ENCODE measurements at regions not wholly inside any gene's neighbourhood (a gene's known extent, or its start where the extent isn't known, plus 50 kb on each side); places are given as distances from the start of the nearest gene placed in this dataset.

DNA sequence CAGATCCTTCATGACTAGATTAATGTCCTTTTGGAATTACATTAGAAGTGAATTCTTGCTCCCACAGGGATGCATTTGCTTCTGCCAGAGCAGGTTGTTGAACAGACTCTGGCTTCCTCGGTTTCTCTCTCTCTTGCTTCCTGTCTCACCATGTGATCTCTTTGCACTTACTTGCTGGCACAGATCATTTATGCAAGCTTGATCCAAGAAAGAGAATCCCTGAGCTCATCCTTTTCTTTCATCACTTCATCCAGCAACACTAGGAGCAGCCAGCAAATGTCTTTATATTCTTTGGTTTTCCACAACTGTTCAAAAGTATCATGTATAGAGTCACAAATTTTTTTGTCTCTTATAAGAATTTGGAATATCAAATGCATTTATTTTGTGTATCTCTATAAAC is 313.5 kb downstream of the ZNF326 start:
- Histone ChIP-seq H3K4me1 (ENCODE audit: insufficient read depth) (no peaks in the 10 kb centered on the region), H3K27ac (no peak overlapping the region), H2AFZ (no peak overlapping the region), H3K36me3 (replicated peaks; ENCODE audit: insufficient read depth, low read depth) (no peaks in the 10 kb centered on the region), H3K27me3 (no peaks in the 10 kb centered on the region), H3K79me2 (no peaks in the 10 kb centered on the region), H3K4me3 (no peak overlapping the region), H3K4me2 (no peak overlapping the region), H4K20me1 (ENCODE audit: insufficient read depth, poor library complexity, severe bottlenecking) (no peaks in the 10 kb centered on the region), H3K9me3 (ENCODE audit: low read depth) (no peaks in the 10 kb centered on the region), H3K9me2 (replicated peaks; ENCODE audit: insufficient read depth) (no peaks in the 10 kb centered on the region)
- TF ChIP-seq EZH2phosphoT487 (IDR thresholded peaks at IDR 0.05; ENCODE audit: low read depth, severe bottlenecking, unreplicated experiment), result no peak
- TF ChIP-seq EZH2 (IDR thresholded peaks at IDR 0.05; ENCODE audit: borderline replicate concordance), result no peak
- TF ChIP-seq, protein P1, sequence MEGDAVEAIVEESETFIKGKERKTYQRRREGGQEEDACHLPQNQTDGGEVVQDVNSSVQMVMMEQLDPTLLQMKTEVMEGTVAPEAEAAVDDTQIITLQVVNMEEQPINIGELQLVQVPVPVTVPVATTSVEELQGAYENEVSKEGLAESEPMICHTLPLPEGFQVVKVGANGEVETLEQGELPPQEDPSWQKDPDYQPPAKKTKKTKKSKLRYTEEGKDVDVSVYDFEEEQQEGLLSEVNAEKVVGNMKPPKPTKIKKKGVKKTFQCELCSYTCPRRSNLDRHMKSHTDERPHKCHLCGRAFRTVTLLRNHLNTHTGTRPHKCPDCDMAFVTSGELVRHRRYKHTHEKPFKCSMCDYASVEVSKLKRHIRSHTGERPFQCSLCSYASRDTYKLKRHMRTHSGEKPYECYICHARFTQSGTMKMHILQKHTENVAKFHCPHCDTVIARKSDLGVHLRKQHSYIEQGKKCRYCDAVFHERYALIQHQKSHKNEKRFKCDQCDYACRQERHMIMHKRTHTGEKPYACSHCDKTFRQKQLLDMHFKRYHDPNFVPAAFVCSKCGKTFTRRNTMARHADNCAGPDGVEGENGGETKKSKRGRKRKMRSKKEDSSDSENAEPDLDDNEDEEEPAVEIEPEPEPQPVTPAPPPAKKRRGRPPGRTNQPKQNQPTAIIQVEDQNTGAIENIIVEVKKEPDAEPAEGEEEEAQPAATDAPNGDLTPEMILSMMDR (IDR thresholded peaks at IDR 0.05; ENCODE audit: poor library complexity), result no peak
- WGBS (ENCODE audit: low lambda C conversion rate, missing lambda C conversion rate), result 92% methylated on average over 1 of the region's 1 CpG
- DNase-seq (ENCODE audit: low spot score), result no peak

DNA sequence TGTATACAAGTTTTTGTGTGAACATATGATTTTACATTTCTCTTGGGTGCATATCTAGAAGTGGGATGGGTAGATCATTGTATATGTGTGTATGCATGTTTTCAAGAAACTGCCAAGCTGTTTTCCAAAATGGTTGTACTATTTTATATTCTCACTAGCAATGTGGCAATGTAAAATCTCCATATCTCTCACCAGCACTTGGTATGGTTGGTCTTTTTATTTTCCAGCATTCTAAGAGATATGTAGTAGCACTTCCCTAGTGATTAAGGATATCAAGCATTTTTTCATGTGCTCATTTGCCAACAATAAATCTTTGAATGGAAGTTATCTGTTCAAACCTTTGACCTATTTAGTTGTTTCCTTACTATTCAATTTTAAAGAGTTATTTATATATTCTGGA is 310.7 kb downstream of the ZNF326 start:
- Histone ChIP-seq H3K4me3 (no peak overlapping the region), H3K9me3 (ENCODE audit: low read depth) (no peaks in the 10 kb centered on the region), H3K36me3 (replicated peaks; ENCODE audit: insufficient read depth, low read depth) (no peaks in the 10 kb centered on the region), H3K27ac (no peak overlapping the region), H3K79me2 (no peaks in the 10 kb centered on the region), H3K4me1 (ENCODE audit: insufficient read depth) (no peaks in the 10 kb centered on the region), H3K27me3 (no peaks in the 10 kb centered on the region), H3K4me2 (no peak overlapping the region), H3K9me2 (replicated peaks; ENCODE audit: insufficient read depth) (no peaks in the 10 kb centered on the region), H4K20me1 (ENCODE audit: insufficient read depth, poor library complexity, severe bottlenecking) (no peaks in the 10 kb centered on the region), H2AFZ (no peak overlapping the region)
- DNase-seq (ENCODE audit: low spot score), result no peak
- TF ChIP-seq EZH2 (IDR thresholded peaks at IDR 0.05; ENCODE audit: borderline replicate concordance) (no peak), EZH2phosphoT487 (IDR thresholded peaks at IDR 0.05; ENCODE audit: low read depth, severe bottlenecking, unreplicated experiment) (no peak)
- TF ChIP-seq, protein P1 (IDR thresholded peaks at IDR 0.05; ENCODE audit: poor library complexity), result no peak

DNA sequence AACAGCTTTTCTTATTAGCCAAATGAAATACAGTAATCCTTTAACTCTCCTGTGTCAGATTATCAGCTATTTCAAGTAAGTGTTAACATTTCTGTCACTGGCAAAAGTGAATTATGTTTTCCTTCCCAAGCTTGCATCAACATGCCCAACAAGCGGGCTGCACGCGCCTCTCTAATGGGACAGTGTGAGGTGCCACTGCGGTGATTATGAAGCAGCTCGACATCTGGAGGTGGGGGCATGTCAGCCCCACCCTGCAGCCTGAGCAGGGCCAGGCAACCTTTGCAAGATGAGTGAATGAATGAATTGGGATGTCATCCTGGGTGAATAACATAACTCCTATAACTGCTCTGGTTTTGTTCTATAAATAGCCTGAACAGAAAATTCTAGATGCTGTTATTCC is 301.4 kb downstream of the ZNF326 start:
- no peaks in the 10 kb centered on the region for H3K9me2 ChIP-seq (replicated peaks; ENCODE audit: insufficient read depth)
- no peak overlapping the region for H3K27ac ChIP-seq
- 91% methylated on average over 5 of the region's 5 CpGs for WGBS (ENCODE audit: low lambda C conversion rate, missing lambda C conversion rate)
- H3K4me3 ChIP-seq, result no peak overlapping the region
- H3K4me1 ChIP-seq (ENCODE audit: insufficient read depth), result no peaks in the 10 kb centered on the region
- H2AFZ ChIP-seq, result no peak overlapping the region
- H3K4me2 ChIP-seq, result no peak overlapping the region
- TF ChIP-seq EZH2 (IDR thresholded peaks at IDR 0.05; ENCODE audit: borderline replicate concordance) (no peak), EZH2phosphoT487 (IDR thresholded peaks at IDR 0.05; ENCODE audit: low read depth, severe bottlenecking, unreplicated experiment) (no peak)
- TF ChIP-seq, protein P1 (IDR thresholded peaks at IDR 0.05; ENCODE audit: poor library complexity), result no peak
- DNase-seq (ENCODE audit: low spot score), result no peak
- no peaks in the 10 kb centered on the region for H3K9me3 ChIP-seq (ENCODE audit: low read depth)
- H4K20me1 ChIP-seq (ENCODE audit: insufficient read depth, poor library complexity, severe bottlenecking), result no peaks in the 10 kb centered on the region
- H3K79me2 ChIP-seq, result no peaks in the 10 kb centered on the region
- H3K36me3 ChIP-seq (replicated peaks; ENCODE audit: insufficient read depth, low read depth), result no peaks in the 10 kb centered on the region
- no peaks in the 10 kb centered on the region for H3K27me3 ChIP-seq

DNA sequence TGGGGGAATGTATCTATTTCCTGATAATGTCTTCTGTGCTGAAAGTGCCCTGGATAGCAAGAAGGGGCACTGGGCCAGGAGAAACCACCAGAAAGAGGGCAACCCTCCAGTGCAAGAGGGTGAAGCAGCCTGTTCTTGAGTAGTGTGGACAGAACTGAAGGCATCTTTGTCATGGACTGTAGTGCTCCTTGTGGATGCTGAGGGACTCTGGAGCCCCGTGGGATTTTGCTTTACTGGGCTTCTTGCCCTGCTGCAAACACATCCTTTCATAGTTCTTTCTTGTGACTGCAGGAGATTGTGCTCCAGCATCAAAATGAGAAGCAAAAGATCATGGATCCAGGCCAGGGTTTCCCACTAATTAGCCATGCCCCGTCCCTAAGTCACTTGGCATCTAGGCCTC is 300.6 kb downstream of the ZNF326 start:
- no peaks in the 10 kb centered on the region for H3K27me3 ChIP-seq
- no peaks in the 10 kb centered on the region for H3K4me1 ChIP-seq (ENCODE audit: insufficient read depth)
- no peak overlapping the region for H3K4me3 ChIP-seq
- TF ChIP-seq, protein P1 (IDR thresholded peaks at IDR 0.05; ENCODE audit: poor library complexity), result no peak
- no peak for TF ChIP-seq EZH2 (IDR thresholded peaks at IDR 0.05; ENCODE audit: borderline replicate concordance)
- no peaks in the 10 kb centered on the region for H3K79me2 ChIP-seq
- H4K20me1 ChIP-seq (ENCODE audit: insufficient read depth, poor library complexity, severe bottlenecking), result no peaks in the 10 kb centered on the region
- no peak overlapping the region for H2AFZ ChIP-seq
- no peaks in the 10 kb centered on the region for H3K36me3 ChIP-seq (replicated peaks; ENCODE audit: insufficient read depth, low read depth)
- WGBS (ENCODE audit: low lambda C conversion rate, missing lambda C conversion rate), result 76% methylated on average over 2 of the region's 2 CpGs
- H3K9me3 ChIP-seq (ENCODE audit: low read depth), result no peaks in the 10 kb centered on the region
- H3K27ac ChIP-seq, result no peak overlapping the region
- no peak for DNase-seq (ENCODE audit: low spot score)
- H3K9me2 ChIP-seq (replicated peaks; ENCODE audit: insufficient read depth), result no peaks in the 10 kb centered on the region
- H3K4me2 ChIP-seq, result no peak overlapping the region
